Activated CD8-positive, alpha-beta T cell treated with anti-CD3 and anti-CD28 coated beads, Interleukin-2, amount 10 ng/mL, durations not matched to agents 7 days and 5 days (primary cell): ENCODE measurements at regions not wholly inside any gene's neighbourhood (a gene's known extent, or its start where the extent isn't known, plus 50 kb on each side); places are given as distances from the start of the nearest gene placed in this dataset.
A peak's percentile ranks its signal among the peaks of the same experiment; 100 is the strongest.

Experiments
- ATAC-seq: fragments of 150-1000 bp; cut with Tn5 transposase; one replicate; pipeline ENCODE4 v1.10.0; 2021; ENCODE audit warnings: moderate library complexity
- CTCF ChIA-PET: fragments of 350-600 bp; sonication (Branson Sonifier 250); formaldehyde crosslinking; loops from one replicate; lab custom pipeline; 2021; ENCODE audit warnings: antibody characterized with exemption; lab: Charles Lee
- POLR2A ChIA-PET: fragments of 350-600 bp; sonication (Branson Sonifier 250); formaldehyde crosslinking; loops from one replicate; lab custom pipeline; 2021; ENCODE audit warnings: antibody characterized with exemption; lab: Charles Lee
- DNase-seq: peaks from one replicate; pipeline ENCODE4 v3.0.0-alpha.2; 2020
- H3K27ac Mint-ChIP-seq: one replicate; pipeline ENCODE4 v1.8.0; 2021; ENCODE audit warnings: mild to moderate bottlenecking, mixed read lengths
- H3K27me3 Mint-ChIP-seq: one replicate; pipeline ENCODE4 v1.8.0; 2021; ENCODE audit warnings: low read depth, mixed read lengths
- H3K36me3 Mint-ChIP-seq: one replicate; pipeline ENCODE4 v1.8.0; 2021; ENCODE audit warnings: low read depth, mixed read lengths
- H3K4me1 Mint-ChIP-seq: one replicate; pipeline ENCODE4 v1.8.0; 2021; ENCODE audit warnings: low read depth, mixed read lengths
- H3K4me3 Mint-ChIP-seq: one replicate; pipeline ENCODE4 v1.8.0; 2021; ENCODE audit warnings: mild to moderate bottlenecking, mixed read lengths
- H3K9me3 Mint-ChIP-seq: one replicate; pipeline ENCODE4 v1.8.0; 2022; ENCODE audit warnings: mixed read lengths; ENCODE audit not compliant: insufficient read depth

DNA sequence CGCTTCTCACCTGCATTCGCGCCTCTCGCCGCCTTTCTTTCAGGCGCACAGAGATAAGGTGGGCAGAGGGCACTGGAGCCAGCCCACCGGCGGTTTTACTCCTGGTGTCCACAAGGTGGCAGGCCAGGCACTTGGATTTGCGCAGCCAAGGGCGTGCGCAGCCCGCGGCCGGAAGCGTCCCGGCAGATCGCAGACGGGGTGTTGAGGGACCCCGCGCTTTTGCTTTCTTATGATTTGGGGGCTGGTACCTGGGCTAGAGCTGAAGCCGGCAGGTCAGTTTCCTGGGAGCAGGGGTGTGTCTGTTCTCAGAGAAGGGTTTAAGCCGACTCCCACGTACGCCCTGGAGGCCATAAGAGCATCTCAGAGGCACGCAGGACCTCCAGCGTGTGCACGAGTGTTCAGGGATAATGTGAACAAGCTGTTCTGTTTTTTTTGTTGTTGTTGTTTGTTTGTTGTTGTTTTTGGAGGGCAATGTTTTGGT, 305.6 kb upstream of the CXCR4 start:
- Mint-ChIP-seq H3K4me3 (peak overlapping the region; percentile 75), H3K36me3 (no peaks in the 10 kb centered on the region), H3K27me3 (peaks cover 42% of the 10 kb centered on the region), H3K27ac (peak overlapping the region; percentile 63), H3K4me1 (peaks cover 22% of the 10 kb centered on the region), H3K9me3 (no peaks in the 10 kb centered on the region)
- ATAC-seq (peak; percentile 99), DNase-seq (peak; percentile 90)
- ChIA-PET POLR2A (no interaction called here), CTCF (interaction anchor here (0.5 to 2.7 kb wide), 21 partner anchors 9 to 1415 kb away, joined by 3 to 16 read pairs (median 4); no protein-coding TSS in a partner anchor)

DNA sequence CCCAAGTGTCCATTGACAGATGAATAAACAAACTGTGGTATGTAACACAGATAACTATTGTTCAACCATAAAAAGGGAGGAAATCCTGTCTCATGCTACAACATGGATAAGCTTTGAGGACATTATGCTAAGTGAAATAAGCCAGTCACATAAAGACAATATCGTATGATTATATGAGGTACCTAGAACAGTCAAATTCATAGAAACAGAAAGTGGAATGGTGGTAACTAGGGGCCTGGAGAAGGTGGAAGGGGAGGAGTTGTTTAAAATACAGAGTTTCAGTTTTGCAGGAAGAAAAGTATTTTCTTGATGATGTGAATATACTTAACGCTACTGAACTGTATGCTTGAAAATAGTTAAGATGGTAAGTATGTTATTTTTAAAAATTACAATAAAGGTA, 304.6 kb upstream of the CXCR4 start:
- DNase-seq (no peak), ATAC-seq (no peak)
- Mint-ChIP-seq H3K4me1 (peaks cover 22% of the 10 kb centered on the region), H3K36me3 (no peaks in the 10 kb centered on the region), H3K9me3 (no peaks in the 10 kb centered on the region), H3K27me3 (peaks cover 49% of the 10 kb centered on the region), H3K27ac (no peak overlapping the region), H3K4me3 (peak overlapping the region; percentile 10)
- CTCF ChIA-PET = interaction anchor here (0.6 to 2.7 kb wide), 7 partner anchors 12 to 1416 kb away, joined by 3 to 16 read pairs (median 8); no protein-coding TSS in a partner anchor
- POLR2A ChIA-PET = no interaction called here

DNA sequence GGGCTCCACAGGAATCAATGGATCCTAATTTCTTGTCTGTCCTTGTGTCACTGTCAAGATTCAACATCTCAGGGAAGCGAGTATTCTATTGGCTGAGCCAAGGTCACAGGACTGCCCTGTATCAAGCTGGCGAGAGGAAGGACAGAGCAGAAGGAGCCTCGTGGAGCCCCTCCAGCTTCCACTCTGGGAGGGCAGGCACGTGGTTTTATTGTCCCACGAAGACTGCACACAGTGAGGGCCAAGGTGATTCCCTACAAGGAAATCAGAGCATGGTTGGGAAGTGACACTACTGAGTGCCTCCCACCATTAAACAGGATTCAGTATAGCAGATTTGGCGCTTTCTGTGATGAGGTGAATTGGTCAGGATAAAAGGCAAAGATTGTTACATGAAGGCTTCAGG, 302.4 kb upstream of the CXCR4 start:
- H3K27me3 Mint-ChIP-seq = peaks cover 44% of the 10 kb centered on the region
- H3K4me3 Mint-ChIP-seq = no peak overlapping the region
- H3K36me3 Mint-ChIP-seq = no peaks in the 10 kb centered on the region
- no peaks in the 10 kb centered on the region for H3K9me3 Mint-ChIP-seq
- H3K4me1 Mint-ChIP-seq = peaks cover 22% of the 10 kb centered on the region
- no peak for ATAC-seq
- H3K27ac Mint-ChIP-seq = no peak overlapping the region
- CTCF ChIA-PET = no interaction called here
- no peak for DNase-seq
- POLR2A ChIA-PET = no interaction called here

GRCh38 chr2:136411946-136412345, 294.0 kb upstream of the CXCR4 start:
- Mint-ChIP-seq H3K9me3 (no peaks in the 10 kb centered on the region), H3K4me1 (no peaks in the 10 kb centered on the region), H3K27me3 (peaks cover 25% of the 10 kb centered on the region), H3K4me3 (no peak overlapping the region), H3K27ac (no peak overlapping the region), H3K36me3 (no peaks in the 10 kb centered on the region)
- ATAC-seq (no peak), DNase-seq (no peak)
- CTCF ChIA-PET = no interaction called here
- POLR2A ChIA-PET = no interaction called here

DNA sequence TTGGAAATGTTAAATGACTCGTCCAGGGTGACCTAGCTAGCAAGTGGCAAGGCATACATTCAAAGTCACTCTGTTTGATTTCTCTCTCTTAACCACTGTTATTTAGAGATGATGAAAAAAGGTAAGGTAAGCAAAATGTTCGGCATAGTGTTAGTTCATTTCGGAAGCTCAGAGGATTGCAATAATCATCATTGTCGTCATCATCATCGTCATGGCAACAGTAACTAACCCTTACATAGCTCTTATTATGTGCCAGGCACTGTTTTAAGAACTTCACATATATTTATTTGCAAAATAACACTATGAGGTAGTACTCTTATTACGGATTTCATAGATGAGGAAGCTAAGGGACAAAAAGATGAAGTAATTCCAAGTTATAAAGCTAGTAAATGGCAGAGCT, 292.7 kb upstream of the CXCR4 start:
- Mint-ChIP-seq H3K27me3 (peaks cover 26% of the 10 kb centered on the region), H3K4me3 (no peak overlapping the region), H3K36me3 (no peaks in the 10 kb centered on the region), H3K4me1 (no peaks in the 10 kb centered on the region), H3K27ac (no peak overlapping the region), H3K9me3 (no peaks in the 10 kb centered on the region)
- DNase-seq = no peak
- ChIA-PET CTCF (interaction anchor here (1.0 to 2.2 kb wide), 2 partner anchors 13 to 26 kb away, joined by 3 to 11 read pairs; no protein-coding TSS in a partner anchor), POLR2A (no interaction called here)
- ATAC-seq = no peak

GRCh38 chr2:136408795-136409194, 290.8 kb upstream of the CXCR4 start:
- peaks cover 1% of the 10 kb centered on the region for H3K4me1 Mint-ChIP-seq
- no peak overlapping the region for H3K4me3 Mint-ChIP-seq
- CTCF ChIA-PET = interaction anchor here (2.2 kb wide), 1 partner anchor 15 kb away, joined by 11 read pairs; no protein-coding TSS in a partner anchor
- peaks cover 33% of the 10 kb centered on the region for H3K27me3 Mint-ChIP-seq
- no peak for ATAC-seq
- H3K27ac Mint-ChIP-seq = no peak overlapping the region
- H3K9me3 Mint-ChIP-seq = no peaks in the 10 kb centered on the region
- POLR2A ChIA-PET = no interaction called here
- DNase-seq = no peak
- H3K36me3 Mint-ChIP-seq = no peaks in the 10 kb centered on the region

DNA sequence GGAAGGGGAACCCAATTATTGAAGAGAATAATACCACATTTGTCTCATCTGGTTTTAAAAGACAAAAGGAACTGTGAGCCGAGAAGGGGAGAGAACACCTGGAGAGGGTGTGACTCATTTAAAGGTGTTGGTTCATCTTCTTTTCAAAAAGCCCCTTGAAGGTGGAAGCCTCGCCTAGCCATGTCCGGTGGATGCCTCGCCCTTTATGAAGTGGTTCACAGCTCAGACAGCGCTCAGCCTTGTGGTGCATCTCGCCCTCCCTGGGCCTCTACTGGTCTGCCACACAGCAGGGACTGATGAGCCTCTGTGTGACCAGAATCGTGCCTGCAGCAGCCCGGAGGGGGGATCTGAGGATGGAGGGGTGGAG, 290.0 kb upstream of the CXCR4 start:
- Mint-ChIP-seq H3K27me3 (peaks cover 39% of the 10 kb centered on the region), H3K36me3 (no peaks in the 10 kb centered on the region), H3K4me3 (no peak overlapping the region), H3K27ac (no peak overlapping the region), H3K9me3 (no peaks in the 10 kb centered on the region), H3K4me1 (peaks cover 1% of the 10 kb centered on the region)
- DNase-seq (no peak), ATAC-seq (no peak)
- POLR2A ChIA-PET = no interaction called here
- CTCF ChIA-PET = no interaction called here

- H3K4me1 Mint-ChIP-seq = peaks cover 1% of the 10 kb centered on the region
- POLR2A ChIA-PET = no interaction called here
- CTCF ChIA-PET = interaction anchor here (1.2 kb wide), 1 partner anchor 494 kb away, joined by 3 read pairs; no protein-coding TSS in a partner anchor
- H3K27me3 Mint-ChIP-seq = peaks cover 40% of the 10 kb centered on the region
- H3K27ac Mint-ChIP-seq = no peak overlapping the region
- ATAC-seq (no peak), DNase-seq (no peak)
- H3K4me3 Mint-ChIP-seq = no peak overlapping the region
- no peaks in the 10 kb centered on the region for H3K9me3 Mint-ChIP-seq
- no peaks in the 10 kb centered on the region for H3K36me3 Mint-ChIP-seq
These were observed 289.4 kb upstream of the CXCR4 start for GRCh38 chr2:136407117-136407951.

DNA sequence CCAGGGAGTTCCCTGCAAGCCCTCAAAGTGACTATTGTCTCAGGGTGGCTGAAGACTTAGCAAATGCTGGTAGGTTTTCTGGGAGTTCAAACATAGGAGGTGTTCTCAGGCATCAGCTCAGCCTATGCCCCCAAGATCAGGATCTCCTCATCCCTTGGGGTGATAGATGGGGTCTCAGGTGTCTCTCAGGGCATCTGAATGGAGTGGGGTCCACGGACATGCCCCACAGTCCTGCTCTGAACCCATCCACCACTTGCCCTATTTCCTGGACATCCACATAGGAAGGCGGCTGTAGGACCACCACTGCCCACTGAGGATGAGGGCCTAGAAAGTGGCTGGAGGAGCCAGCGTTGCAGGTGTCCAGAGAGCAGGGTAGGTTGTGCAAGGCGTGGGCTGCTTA, 287.0 kb upstream of the CXCR4 start:
- Mint-ChIP-seq H3K4me1 (peaks cover 1% of the 10 kb centered on the region), H3K9me3 (no peaks in the 10 kb centered on the region), H3K27ac (no peak overlapping the region), H3K27me3 (peaks cover 42% of the 10 kb centered on the region), H3K36me3 (no peaks in the 10 kb centered on the region), H3K4me3 (no peak overlapping the region)
- ATAC-seq (no peak), DNase-seq (no peak)
- POLR2A ChIA-PET = no interaction called here
- CTCF ChIA-PET = no interaction called here

DNA sequence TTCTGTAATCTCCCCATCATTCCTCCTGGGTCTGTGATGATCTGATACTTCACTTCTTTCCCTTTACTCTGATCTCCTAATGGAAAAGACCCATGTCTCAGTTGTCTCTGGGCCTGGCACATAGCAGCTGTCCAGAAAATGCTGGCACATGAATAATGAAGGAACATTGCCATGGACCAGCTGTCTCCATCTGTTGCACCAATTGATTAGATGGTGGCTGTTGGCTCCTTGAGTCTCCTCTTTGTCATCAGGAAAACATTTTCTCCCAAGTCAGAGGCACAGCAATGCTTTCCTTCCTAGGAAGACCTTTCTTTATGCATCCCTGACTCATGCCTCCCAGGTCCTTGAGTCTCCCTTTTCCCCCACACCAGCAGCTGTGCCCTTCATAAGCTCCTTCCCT, 286.2 kb upstream of the CXCR4 start:
- H3K27ac Mint-ChIP-seq = no peak overlapping the region
- ChIA-PET POLR2A (interaction anchor here (0.6 kb wide), 1 partner anchor 8 kb away, joined by 3 read pairs; no protein-coding TSS in a partner anchor), CTCF (interaction anchor here (0.8 kb wide), 1 partner anchor 20 kb away, joined by 3 read pairs; no protein-coding TSS in a partner anchor)
- peaks cover 1% of the 10 kb centered on the region for H3K4me1 Mint-ChIP-seq
- no peak for ATAC-seq
- no peaks in the 10 kb centered on the region for H3K9me3 Mint-ChIP-seq
- no peak overlapping the region for H3K4me3 Mint-ChIP-seq
- H3K36me3 Mint-ChIP-seq = no peaks in the 10 kb centered on the region
- peaks cover 42% of the 10 kb centered on the region for H3K27me3 Mint-ChIP-seq
- DNase-seq = no peak

GRCh38 chr2:136402281-136402680, 284.3 kb upstream of the CXCR4 start:
- Mint-ChIP-seq H3K4me1 (peaks cover 1% of the 10 kb centered on the region), H3K27me3 (peaks cover 37% of the 10 kb centered on the region), H3K36me3 (no peaks in the 10 kb centered on the region), H3K4me3 (no peak overlapping the region), H3K9me3 (no peaks in the 10 kb centered on the region), H3K27ac (no peak overlapping the region)
- ChIA-PET CTCF (no interaction called here), POLR2A (no interaction called here)
- DNase-seq (no peak), ATAC-seq (no peak)

- Mint-ChIP-seq H3K4me3 (no peak overlapping the region), H3K27ac (no peak overlapping the region), H3K9me3 (no peaks in the 10 kb centered on the region), H3K36me3 (no peaks in the 10 kb centered on the region), H3K4me1 (peaks cover 8% of the 10 kb centered on the region), H3K27me3 (peaks cover 32% of the 10 kb centered on the region)
- POLR2A ChIA-PET = no interaction called here
- CTCF ChIA-PET = interaction anchor here (0.9 kb wide), 1 partner anchor 486 kb away, joined by 3 read pairs; no protein-coding TSS in a partner anchor
- no peak for ATAC-seq
- no peak for DNase-seq
These were observed 281.8 kb upstream of the CXCR4 start for GRCh38 chr2:136399667-136400289.
